Epithelial cell of proximal tubule (primary cell): ENCODE measurements at regions not wholly inside any gene's neighbourhood (a gene's known extent, or its start where the extent isn't known, plus 50 kb on each side); places are given as distances from the start of the nearest gene placed in this dataset.

Experiments
- DNase-seq: peaks from one replicate; pipeline ENCODE4 v3.0.0-alpha.2; 2011; ENCODE audit warnings: low read depth
- H3K4me3 ChIP-seq: 2 replicates; pipeline ENCODE4 v1.5.1; 2011; ENCODE audit warnings: low read depth, mild to moderate bottlenecking, low read length
- TF ChIP-seq, protein P1 (sequence below): conservative IDR thresholded peaks from 2 replicates; pipeline ENCODE4 v1.5.1; 2012; ENCODE audit warnings: low read depth, mild to moderate bottlenecking, low read length

DNA sequence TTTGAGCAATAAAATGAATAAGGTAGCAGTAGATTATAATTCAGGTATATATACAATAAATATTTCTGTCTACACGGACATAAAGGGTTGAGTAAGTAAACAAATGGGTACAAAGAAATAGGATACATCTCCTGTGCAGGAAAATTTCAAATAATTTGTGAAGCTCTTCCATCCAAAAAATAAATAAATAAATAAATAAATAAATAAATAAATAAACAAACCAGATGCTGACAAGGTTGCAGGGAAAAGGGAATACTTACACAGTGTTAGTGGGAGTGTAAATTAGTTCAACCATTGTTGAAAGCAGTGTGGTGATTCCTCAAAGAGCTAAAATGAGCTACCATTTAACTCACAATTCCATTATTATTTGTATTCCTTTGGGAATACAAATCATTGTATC is 227.3 kb upstream of the CDH18 start:
- DNase-seq = no peak
- no peak overlapping the region for H3K4me3 ChIP-seq
- TF ChIP-seq, protein P1, sequence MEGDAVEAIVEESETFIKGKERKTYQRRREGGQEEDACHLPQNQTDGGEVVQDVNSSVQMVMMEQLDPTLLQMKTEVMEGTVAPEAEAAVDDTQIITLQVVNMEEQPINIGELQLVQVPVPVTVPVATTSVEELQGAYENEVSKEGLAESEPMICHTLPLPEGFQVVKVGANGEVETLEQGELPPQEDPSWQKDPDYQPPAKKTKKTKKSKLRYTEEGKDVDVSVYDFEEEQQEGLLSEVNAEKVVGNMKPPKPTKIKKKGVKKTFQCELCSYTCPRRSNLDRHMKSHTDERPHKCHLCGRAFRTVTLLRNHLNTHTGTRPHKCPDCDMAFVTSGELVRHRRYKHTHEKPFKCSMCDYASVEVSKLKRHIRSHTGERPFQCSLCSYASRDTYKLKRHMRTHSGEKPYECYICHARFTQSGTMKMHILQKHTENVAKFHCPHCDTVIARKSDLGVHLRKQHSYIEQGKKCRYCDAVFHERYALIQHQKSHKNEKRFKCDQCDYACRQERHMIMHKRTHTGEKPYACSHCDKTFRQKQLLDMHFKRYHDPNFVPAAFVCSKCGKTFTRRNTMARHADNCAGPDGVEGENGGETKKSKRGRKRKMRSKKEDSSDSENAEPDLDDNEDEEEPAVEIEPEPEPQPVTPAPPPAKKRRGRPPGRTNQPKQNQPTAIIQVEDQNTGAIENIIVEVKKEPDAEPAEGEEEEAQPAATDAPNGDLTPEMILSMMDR = no peak

DNA sequence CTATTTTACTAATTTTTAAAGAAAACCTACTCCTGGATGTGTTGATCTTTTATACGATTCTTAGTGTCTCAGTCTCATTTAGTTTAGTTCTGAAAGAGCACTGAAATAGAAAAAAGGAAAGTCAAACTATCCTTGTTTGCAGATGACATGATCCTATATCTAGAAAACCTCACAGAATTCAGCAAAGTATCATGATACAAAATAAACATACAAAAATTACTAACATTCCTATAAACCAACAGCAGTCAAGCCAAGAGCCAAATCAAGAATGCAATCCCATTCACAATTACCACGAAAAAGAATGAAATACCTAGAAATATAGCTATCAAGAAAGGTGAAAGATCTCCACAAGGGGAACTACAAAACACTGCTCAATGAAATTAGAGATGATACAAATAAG is 225.8 kb upstream of the CDH18 start:
- no peak overlapping the region for H3K4me3 ChIP-seq
- no peak for DNase-seq
- TF ChIP-seq, protein P1 = no peak

DNA sequence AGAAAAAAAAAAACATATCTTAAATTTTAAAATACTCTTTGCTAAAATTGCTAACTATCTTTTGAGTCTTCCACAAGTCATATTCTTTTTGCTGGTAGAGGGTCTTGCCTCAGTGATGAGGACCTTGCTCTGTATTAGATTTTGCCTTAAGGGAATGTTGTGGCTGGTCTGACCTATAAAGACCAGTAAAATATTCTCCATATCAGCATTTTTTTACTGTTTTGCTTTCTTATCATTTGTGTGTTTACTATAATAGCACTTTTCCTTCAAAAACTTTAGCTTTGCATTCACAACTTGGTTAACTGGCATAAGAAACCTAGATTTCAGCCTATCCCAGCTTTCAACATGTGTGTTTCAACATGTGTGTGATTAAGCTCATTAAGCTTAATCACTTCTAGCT is 224.7 kb upstream of the CDH18 start:
- DNase-seq = no peak
- H3K4me3 ChIP-seq = no peak overlapping the region
- TF ChIP-seq, protein P1 = no peak

DNA sequence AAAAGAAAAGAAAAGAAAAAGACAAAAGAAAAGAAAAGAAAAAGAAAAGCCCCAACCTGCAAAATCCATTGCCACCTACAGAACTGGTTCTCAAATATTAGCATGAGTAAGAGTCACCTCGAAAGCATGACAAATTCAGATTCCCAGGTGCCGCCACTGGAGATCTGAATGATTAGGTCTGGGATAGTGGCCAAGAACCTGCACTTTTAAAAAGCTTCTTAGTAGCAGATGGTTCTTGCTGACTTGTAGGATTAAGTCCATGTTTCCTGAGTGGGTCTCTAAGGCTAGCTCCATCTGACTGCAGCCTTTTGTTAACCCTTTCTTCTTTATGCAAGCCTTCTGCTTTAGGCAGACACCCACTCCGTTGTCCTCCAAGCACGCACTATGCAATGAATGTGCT is 178.5 kb upstream of the CDH18 start:
- no peak overlapping the region for H3K4me3 ChIP-seq
- TF ChIP-seq, protein P1 = no peak
- no peak for DNase-seq

DNA sequence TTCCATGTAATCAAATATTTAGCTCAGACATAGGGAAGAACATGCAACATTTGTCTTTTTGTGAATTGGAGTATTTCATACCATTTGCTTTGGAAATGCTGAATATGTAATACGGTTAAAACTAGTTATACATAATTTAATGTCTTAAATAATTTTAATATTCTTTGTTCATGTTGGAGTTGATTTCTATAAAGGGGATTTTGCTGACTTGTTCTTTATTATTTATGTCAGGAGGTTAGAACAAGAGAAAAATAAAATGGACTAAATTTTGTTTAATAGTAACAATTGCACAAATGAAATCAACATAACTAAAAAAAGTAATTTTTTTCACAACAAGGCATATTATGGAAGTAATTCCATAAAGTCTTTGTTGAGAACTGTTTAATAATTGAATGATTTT is 170.0 kb upstream of the CDH18 start:
- no peak overlapping the region for H3K4me3 ChIP-seq
- DNase-seq = no peak
- TF ChIP-seq, protein P1 = no peak

DNA sequence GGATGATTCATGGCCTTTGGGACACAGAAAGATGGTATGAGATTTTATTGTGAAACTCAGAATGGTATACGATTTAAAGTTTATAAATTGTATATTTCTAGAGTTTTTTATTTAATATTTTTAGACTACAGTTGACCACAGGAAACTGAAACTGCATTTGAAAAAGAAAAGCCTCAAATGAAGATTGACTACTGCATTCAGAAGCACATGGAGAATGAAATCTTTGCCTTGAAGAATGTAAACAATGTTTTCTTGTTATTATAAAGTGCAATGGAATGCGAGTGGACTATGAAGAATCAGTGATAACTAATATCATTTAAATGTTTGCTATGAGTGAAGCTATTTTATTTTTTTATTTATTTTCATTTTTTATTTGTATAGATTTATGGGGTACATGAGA is 169.1 kb upstream of the CDH18 start:
- H3K4me3 ChIP-seq = no peak overlapping the region
- DNase-seq = no peak
- TF ChIP-seq, protein P1 = no peak

DNA sequence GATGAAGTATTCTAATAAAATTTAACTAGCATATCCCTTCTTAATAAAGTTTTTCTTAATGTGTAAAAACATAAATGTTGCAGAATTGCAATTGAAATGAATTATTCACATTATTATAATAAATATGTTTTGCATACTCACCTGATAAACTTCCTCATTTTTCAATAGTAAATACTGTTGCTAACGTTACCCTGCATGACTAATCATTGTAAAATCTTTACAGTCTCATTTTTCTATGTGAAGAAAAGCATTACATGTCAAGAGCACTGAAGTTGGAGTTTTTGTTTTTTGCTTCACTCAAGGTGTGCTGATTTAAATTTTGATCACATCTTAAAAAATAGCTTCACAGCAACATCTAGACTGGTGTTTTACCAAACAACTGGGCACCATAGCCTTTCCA is 157.2 kb upstream of the CDH18 start:
- TF ChIP-seq, protein P1 = no peak
- no peak overlapping the region for H3K4me3 ChIP-seq
- no peak for DNase-seq
